Heart right ventricle (tissue), 16 donors: ENCODE measurements at regions not wholly inside any gene's neighbourhood (a gene's known extent, or its start where the extent isn't known, plus 50 kb on each side); places are given as distances from the start of the nearest gene placed in this dataset.

Source experiments
- ATAC-seq, 8 donors: fragments of 200-7000 bp; cut with Tn5 transposase; one replicate each; pipeline ENCODE4 v1.9.1; 2020; ENCODE audit warnings: mild to moderate bottlenecking in 8 of 8, moderate library complexity in 8 of 8, moderate number of reproducible peaks in 1 of 8
- DNase-seq, 2 donors: peaks; one replicate each; pipeline ENCODE4 v3.0.0-alpha.2; 2020
- H3K27ac ChIP-seq, 10 donors: fragments of 200-600 bp; sonication (generic) in 2 of 10; one replicate each; pipeline versions ENCODE4 v1.5.0 to v1.8.0; 2020 to 2022; ENCODE audit warnings: mild to moderate bottlenecking in 3 of 10
- H3K27me3 ChIP-seq, 7 donors: fragments of 200-600 bp; one replicate each; pipeline ENCODE4 v1.8.0; 2021 to 2022; ENCODE audit warnings: mild to moderate bottlenecking in 2 of 7
- H3K36me3 ChIP-seq, 9 donors: fragments of 200-600 bp; sonication (generic) in 1 of 9; one replicate each; pipeline versions ENCODE4 v1.5.0 to v1.8.0; 2020 to 2022; ENCODE audit warnings: mild to moderate bottlenecking in 2 of 9
- H3K4me1 ChIP-seq, 9 donors: fragments of 200-600 bp; sonication (generic) in 1 of 9; one replicate each; pipeline versions ENCODE4 v1.5.0 to v1.8.0; 2020 to 2022; ENCODE audit warnings: mild to moderate bottlenecking in 4 of 9
- H3K4me3 ChIP-seq, 10 donors: fragments of 200-600 bp; sonication (generic) in 2 of 10; one replicate each; pipeline versions ENCODE4 v1.5.0 to v1.8.0; 2020 to 2022; ENCODE audit warnings: mild to moderate bottlenecking in 7 of 10, moderate library complexity in 2 of 10
- H3K9me3 ChIP-seq, 11 donors: fragments of 200-600 bp in 10 of 11; sonication (generic) in 2 of 11; one replicate each; pipeline versions ENCODE4 v1.5.0 to v1.8.0; 2013 to 2022; ENCODE audit warnings: mild to moderate bottlenecking in 2 of 11, control low read depth in 1 of 11, moderate library complexity in 1 of 11
- WGBS, 2 donors: extraction: QIAGEN DNeasy Blood & Tissue Kit; methylation state at CpG; one replicate each; pipeline ENCODE4 v1.1.7; 2013; ENCODE audit warnings: inconsistent platforms in 1 of 2; 5-methylcytosine and 5-hydroxymethylcytosine counted together
- intact Hi-C, 10 donors: fragments of 100-400 bp; cut with DNase I; formaldehyde crosslinking; loops; one replicate each; pipeline versions ENCODE4 v1.11.1 to v1.14.2; 2022
- TF ChIP-seq, protein P1 (sequence below), 9 donors: fragments of 200-600 bp; sonication (generic) in 2 of 9; IDR thresholded peaks; one replicate each; pipeline versions ENCODE4 v1.5.0 to v1.8.0; 2021 to 2022; ENCODE audit warnings: antibody characterized with exemption in 9 of 9, mild to moderate bottlenecking in 5 of 9, moderate library complexity in 1 of 9
- donor health status: Arrhythmogenic right ventricular cardiomyopathy.
- donor health status: ischemic (EF 13 %, LVEDD 7.1; RV severe dilation, severe dysfunction).
- donor health status: healthy with polysubstance abuse.
- donor health status: DM: no; HTN: yes; CAD: no.
- donor health status: DM: no; HTN: no; CAD: no.
- donor health status: ischemic (EF 25% LVEDD 6.9; RV normal size, moderate dysfunction).
- donor health status: ischemic (EF 25% LVEDD 5.7; RV mildly dilated, moderate dysfunction).
- donor health status: healthy.
- donor health status: DM: yes; HTN: yes; CAD: no.
- donor health status: Ischemic cardiomyopathy.
- donor health status: ischemic (EF 35%, LVEDD 5.7; RV mildly dilated, moderate dysfunction).
- donor health status: nonischemic (EF 11% LVEDD 7.7; RV severe dilation, severe dysfunction).
- donor health status: DM: yes; HTN: yes; CAD: no.
- donor health status: PGD.
- donor health status: ischemic (EF 29% LVEDD 5.4; RV normal size, mild dysfunction).
- donor health status: nonischemic (EF 23%, LVEDD 6.1; RV moderate dilation, normal function).

DNA sequence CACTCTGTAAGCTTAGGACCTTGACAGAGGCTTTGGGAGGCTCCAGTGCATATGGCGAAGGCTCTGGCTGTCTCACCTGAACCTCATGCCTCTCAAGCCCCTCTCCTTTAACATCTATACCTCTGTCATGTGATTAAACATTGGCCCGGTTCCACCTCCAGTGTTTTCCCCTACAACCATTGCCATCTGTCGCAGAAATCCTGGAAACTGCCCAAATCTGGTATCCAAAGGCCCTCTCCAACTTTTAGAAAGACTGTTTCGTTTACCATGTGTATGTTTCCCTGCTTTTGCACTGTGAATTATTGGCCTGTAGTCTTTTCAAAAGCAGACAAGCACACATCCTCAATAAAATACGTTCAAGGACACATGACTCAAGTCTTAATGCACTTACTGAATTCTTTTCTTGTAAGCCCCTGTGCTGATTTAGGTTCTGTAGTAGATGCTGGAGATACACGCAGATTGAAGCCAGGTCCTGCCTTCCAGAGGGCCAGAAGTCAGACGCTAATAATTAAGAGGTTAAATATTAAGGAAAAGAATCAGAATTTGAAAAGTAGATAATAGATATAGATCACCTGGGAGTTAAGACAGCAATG, 386.4 kb upstream of the SLC14A2 start:
- Histone ChIP-seq H3K9me3 (peaks cover 0 to 20% (median 0%) of the 10 kb centered on the region in 11 donors), H3K27ac (no peak overlapping the region), H3K4me3 (no peak overlapping the region), H3K4me1 (no peaks in the 10 kb centered on the region), H3K36me3 (no peaks in the 10 kb centered on the region), H3K27me3 (no peaks in the 10 kb centered on the region)
- no peak for DNase-seq
- intact Hi-C loops: no loop called here
- WGBS, 2 donors: 86% methylated on average over 7 of the region's 7 CpGs
- TF ChIP-seq, protein P1, sequence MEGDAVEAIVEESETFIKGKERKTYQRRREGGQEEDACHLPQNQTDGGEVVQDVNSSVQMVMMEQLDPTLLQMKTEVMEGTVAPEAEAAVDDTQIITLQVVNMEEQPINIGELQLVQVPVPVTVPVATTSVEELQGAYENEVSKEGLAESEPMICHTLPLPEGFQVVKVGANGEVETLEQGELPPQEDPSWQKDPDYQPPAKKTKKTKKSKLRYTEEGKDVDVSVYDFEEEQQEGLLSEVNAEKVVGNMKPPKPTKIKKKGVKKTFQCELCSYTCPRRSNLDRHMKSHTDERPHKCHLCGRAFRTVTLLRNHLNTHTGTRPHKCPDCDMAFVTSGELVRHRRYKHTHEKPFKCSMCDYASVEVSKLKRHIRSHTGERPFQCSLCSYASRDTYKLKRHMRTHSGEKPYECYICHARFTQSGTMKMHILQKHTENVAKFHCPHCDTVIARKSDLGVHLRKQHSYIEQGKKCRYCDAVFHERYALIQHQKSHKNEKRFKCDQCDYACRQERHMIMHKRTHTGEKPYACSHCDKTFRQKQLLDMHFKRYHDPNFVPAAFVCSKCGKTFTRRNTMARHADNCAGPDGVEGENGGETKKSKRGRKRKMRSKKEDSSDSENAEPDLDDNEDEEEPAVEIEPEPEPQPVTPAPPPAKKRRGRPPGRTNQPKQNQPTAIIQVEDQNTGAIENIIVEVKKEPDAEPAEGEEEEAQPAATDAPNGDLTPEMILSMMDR (IDR thresholded peaks at IDR 0.05): no peak
- no peak for ATAC-seq

DNA sequence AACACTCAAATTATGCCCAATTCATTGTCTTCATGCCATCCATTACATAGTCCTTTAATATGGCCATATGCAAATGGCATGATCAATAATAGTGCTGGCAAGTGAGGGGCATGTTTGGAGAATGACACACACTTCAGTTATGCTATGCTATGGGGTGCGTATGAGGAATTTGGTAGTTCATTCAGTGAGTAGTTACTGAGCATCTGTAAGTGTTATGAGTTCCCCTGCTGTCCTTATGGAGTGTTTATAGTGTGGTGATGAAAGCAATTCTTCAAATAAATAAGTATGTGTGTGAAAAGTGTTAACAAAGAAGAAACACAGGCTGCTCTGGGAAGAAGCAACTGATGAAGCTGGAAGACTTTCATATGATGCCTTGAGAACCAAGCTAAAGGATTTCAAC, 383.7 kb upstream of the SLC14A2 start:
- no peaks in the 10 kb centered on the region for H3K36me3 ChIP-seq
- no peaks in the 10 kb centered on the region for H3K27me3 ChIP-seq
- no peak overlapping the region for H3K4me3 ChIP-seq
- intact Hi-C loops: no loop called here
- no peak for ATAC-seq
- H3K9me3 ChIP-seq: peaks cover 0 to 11% (median 0%) of the 10 kb centered on the region in 11 donors
- no peak overlapping the region for H3K27ac ChIP-seq
- WGBS, 2 donors: 94 to 96% methylated on average over 1 of the region's 1 CpG
- DNase-seq: no peak
- no peaks in the 10 kb centered on the region for H3K4me1 ChIP-seq
- TF ChIP-seq, protein P1 (IDR thresholded peaks at IDR 0.05): no peak

DNA sequence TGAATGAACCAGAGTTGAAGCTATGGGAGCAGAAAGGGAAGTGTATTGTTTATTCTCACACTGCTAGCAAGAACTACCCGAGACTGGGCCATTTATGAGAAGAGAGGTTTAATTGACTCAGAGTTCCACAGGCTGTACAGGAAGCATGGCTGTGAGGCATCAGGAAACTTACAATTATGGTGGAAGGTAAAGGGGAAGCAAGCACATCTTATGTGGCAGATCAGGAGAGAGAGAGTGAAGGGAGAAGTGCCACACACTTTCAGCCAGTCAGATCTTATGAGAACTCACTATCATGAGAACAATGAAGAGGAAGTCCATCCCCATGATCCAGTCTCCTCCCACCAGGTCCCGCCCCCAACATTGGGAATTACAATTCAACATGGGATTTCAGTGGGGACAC, 383.2 kb upstream of the SLC14A2 start:
- DNase-seq: no peak
- TF ChIP-seq, protein P1 (IDR thresholded peaks at IDR 0.05): no peak
- Histone ChIP-seq H3K27me3 (no peaks in the 10 kb centered on the region), H3K4me3 (no peak overlapping the region), H3K27ac (no peak overlapping the region), H3K36me3 (no peaks in the 10 kb centered on the region), H3K9me3 (peaks cover 0 to 7% (median 0%) of the 10 kb centered on the region in 11 donors), H3K4me1 (no peaks in the 10 kb centered on the region)
- intact Hi-C loops: no loop called here
- ATAC-seq: no peak
- 78 to 88% methylated on average over 2 of the region's 2 CpGs for WGBS, 2 donors

DNA sequence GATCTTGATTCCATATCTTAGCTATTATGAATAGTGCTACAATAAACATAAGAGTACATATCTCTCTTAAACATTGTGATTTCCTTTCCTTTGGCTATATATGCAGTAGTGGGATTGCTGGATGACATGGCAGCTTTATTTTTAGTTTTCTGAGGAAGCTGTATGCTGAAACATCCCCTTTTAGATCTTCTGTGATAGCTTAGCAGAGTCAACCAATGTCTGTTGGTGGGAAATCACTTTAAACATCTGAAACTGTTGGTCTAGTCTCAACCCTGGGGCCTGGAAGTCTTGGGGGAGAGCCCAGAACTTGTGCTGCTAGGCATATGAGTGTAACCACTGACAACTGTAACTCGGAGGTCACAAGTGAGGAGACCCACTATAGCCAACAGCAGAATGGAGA, 378.6 kb upstream of the SLC14A2 start:
- 41 to 85% methylated on average over 1 of the region's 1 CpG for WGBS, 2 donors

More for the DNA sequence above, 378.6 kb upstream of the SLC14A2 start:
- intact Hi-C loops: no loop called here
- Histone ChIP-seq H3K27me3 (no peaks in the 10 kb centered on the region), H3K4me3 (no peak overlapping the region), H3K9me3 (no peaks in the 10 kb centered on the region), H3K27ac (no peak overlapping the region), H3K4me1 (no peaks in the 10 kb centered on the region), H3K36me3 (no peaks in the 10 kb centered on the region)
- ATAC-seq (no peak), DNase-seq (no peak)
- TF ChIP-seq, protein P1 (IDR thresholded peaks at IDR 0.05): no peak
